ENCODE measurements at regions not wholly inside any gene's neighbourhood (a gene's known extent, or its start where the extent isn't known, plus 50 kb on each side); places are given as distances from the start of the nearest gene placed in this dataset.

GRCh38 chr10:130963786-130964522 is 347.6 kb downstream of the TCERG1L start:
- TF ChIP-seq CTCF (conservative IDR thresholded peaks at IDR 0.05), result no peak
- TF ChIP-seq ZFX (IDR thresholded peaks at IDR 0.05), result no peak
